Type B pancreatic cell (in vitro differentiated cells): ENCODE measurements at regions not wholly inside any gene's neighbourhood (a gene's known extent, or its start where the extent isn't known, plus 50 kb on each side); places are given as distances from the start of the nearest gene placed in this dataset.
A peak's percentile ranks its signal among the peaks of the same experiment; 100 is the strongest.

ENCODE experiments used
- DNase-seq: peaks from one replicate; pipeline ENCODE4 v3.0.0; 2021; ENCODE audit warnings: mixed read lengths; ENCODE audit not compliant: unreplicated experiment; ENCODE audit errors: extremely low spot score
- H3K27ac Mint-ChIP-seq: 2 replicates; pipeline ENCODE4 v1.8.0; 2021; ENCODE audit warnings: mild to moderate bottlenecking, mixed read lengths
- H3K27me3 Mint-ChIP-seq: 2 replicates; pipeline ENCODE4 v1.8.0; 2021; ENCODE audit warnings: mixed read lengths
- H3K36me3 Mint-ChIP-seq: 2 replicates; pipeline ENCODE4 v1.8.0; 2021; ENCODE audit warnings: mixed read lengths
- H3K4me1 Mint-ChIP-seq: one replicate; pipeline ENCODE4 v1.8.0; 2021; ENCODE audit warnings: mixed read lengths; ENCODE audit not compliant: unreplicated experiment
- H3K4me3 Mint-ChIP-seq: 2 replicates; pipeline ENCODE4 v1.8.0; 2021; ENCODE audit warnings: mild to moderate bottlenecking, mixed read lengths
- H3K9me3 Mint-ChIP-seq: 2 replicates; pipeline ENCODE4 v1.8.0; 2021; ENCODE audit warnings: mixed read lengths
- CTCF ChIP-seq: fragments of 200-600 bp; sonication (generic); conservative IDR thresholded peaks from 2 replicates; pipeline ENCODE4 v1.5.0; 2021; ENCODE audit warnings: antibody characterized with exemption, mild to moderate bottlenecking

GRCh38 chrX:106401965-106402559, 209.7 kb upstream of the RADX start:
- Mint-ChIP-seq H3K27me3 (no peaks in the 10 kb centered on the region), H3K4me3 (no peak overlapping the region), H3K27ac (no peak overlapping the region), H3K9me3 (no peaks in the 10 kb centered on the region), H3K4me1 (no peaks in the 10 kb centered on the region), H3K36me3 (no peaks in the 10 kb centered on the region)
- DNase-seq: no peak
- no peak for TF ChIP-seq CTCF

GRCh38 chrX:106404512-106404911, 207.3 kb upstream of the RADX start:
- DNase-seq: no peak
- Mint-ChIP-seq H3K36me3 (no peaks in the 10 kb centered on the region), H3K4me3 (no peak overlapping the region), H3K27ac (no peak overlapping the region), H3K27me3 (no peaks in the 10 kb centered on the region), H3K9me3 (no peaks in the 10 kb centered on the region), H3K4me1 (no peaks in the 10 kb centered on the region)
- peak; percentile 49 for TF ChIP-seq CTCF

- no peaks in the 10 kb centered on the region for H3K27me3 Mint-ChIP-seq
- TF ChIP-seq CTCF: peak; percentile 76
- no peak for DNase-seq
- H3K4me1 Mint-ChIP-seq: no peaks in the 10 kb centered on the region
- H3K9me3 Mint-ChIP-seq: no peaks in the 10 kb centered on the region
- no peak overlapping the region for H3K27ac Mint-ChIP-seq
- H3K36me3 Mint-ChIP-seq: no peaks in the 10 kb centered on the region
- H3K4me3 Mint-ChIP-seq: no peak overlapping the region
Observed at GRCh38 chrX:106415276-106415895, 196.4 kb upstream of the RADX start.

- no peak for DNase-seq
- Mint-ChIP-seq H3K27me3 (no peaks in the 10 kb centered on the region), H3K9me3 (no peaks in the 10 kb centered on the region), H3K36me3 (no peaks in the 10 kb centered on the region), H3K4me3 (no peak overlapping the region), H3K27ac (no peak overlapping the region), H3K4me1 (no peaks in the 10 kb centered on the region)
- no peak for TF ChIP-seq CTCF
Observed at GRCh38 chrX:106436691-106437090, 175.1 kb upstream of the RADX start.

GRCh38 chrX:106437407-106437806, 174.4 kb upstream of the RADX start:
- H3K27ac Mint-ChIP-seq: no peak overlapping the region
- H3K4me3 Mint-ChIP-seq: no peak overlapping the region
- no peaks in the 10 kb centered on the region for H3K4me1 Mint-ChIP-seq
- H3K9me3 Mint-ChIP-seq: no peaks in the 10 kb centered on the region
- TF ChIP-seq CTCF: no peak
- no peak for DNase-seq
- H3K27me3 Mint-ChIP-seq: no peaks in the 10 kb centered on the region
- H3K36me3 Mint-ChIP-seq: no peaks in the 10 kb centered on the region
